ENCODE measurements at regions not wholly inside any gene's neighbourhood (a gene's known extent, or its start where the extent isn't known, plus 50 kb on each side); places are given as distances from the start of the nearest gene placed in this dataset.

GRCh38 chr10:42883993-42884983, 101.7 kb downstream of the BMS1 start:
- no peak overlapping the region for H3K27ac Mint-ChIP-seq

More at GRCh38 chr10:42883993-42884983, 101.7 kb downstream of the BMS1 start:
- H3K36me3 ChIP-seq (ENCODE audit: insufficient read depth), result no peaks in the 10 kb centered on the region
- no peaks in the 10 kb centered on the region for H3K4me1 ChIP-seq (ENCODE audit: insufficient read depth)
- Mint-ChIP-seq H3K9me3 (peaks cover 13% of the 10 kb centered on the region), H3K4me1 (peaks cover 7% of the 10 kb centered on the region), H3K4me3 (no peak overlapping the region), H3K36me3 (ENCODE audit: low read depth) (peaks cover 3% of the 10 kb centered on the region; the same call in 1 of the 3 replicates), H3K27me3 (ENCODE audit: insufficient read depth, low read depth, poor library complexity) (peaks cover 4% of the 10 kb centered on the region)
- TF ChIP-seq CREB1 (CRISPR knock-in tag; IDR thresholded peaks at IDR 0.05; ENCODE audit: low read depth) (no peak), CTCF (conservative IDR thresholded peaks at IDR 0.05; ENCODE audit: low read depth in 2 of 2) (no peak), NANOG (IDR thresholded peaks at IDR 0.05; ENCODE audit: borderline replicate concordance) (no peak), EZH2 (IDR thresholded peaks at IDR 0.05; ENCODE audit: low read depth, unreplicated experiment) (no peak), ZNF462 (CRISPR knock-in tag; IDR thresholded peaks at IDR 0.05) (no peak), ETS1 (IDR thresholded peaks at IDR 0.05) (no peak), ZNF114 (CRISPR knock-in tag; IDR thresholded peaks at IDR 0.05) (no peak), JUNB (IDR thresholded peaks at IDR 0.05; ENCODE audit: unreplicated experiment) (no peak), POLR2AphosphoS5 (IDR thresholded peaks at IDR 0.05; ENCODE audit: low read depth) (no peak), REST (IDR thresholded peaks at IDR 0.05; ENCODE audit: unreplicated experiment) (no peak), STAT1 (IDR thresholded peaks at IDR 0.05; ENCODE audit: unreplicated experiment) (no peak), EZH2phosphoT487 (IDR thresholded peaks at IDR 0.05; ENCODE audit: unreplicated experiment) (no peak), ZNF331 (CRISPR knock-in tag; IDR thresholded peaks at IDR 0.05; ENCODE audit: low read depth) (no peak)
- H2AFZ ChIP-seq, result no peak overlapping the region
- no peaks in the 10 kb centered on the region; the same call in 1 of the 2 replicates for H3K9me2 ChIP-seq (ENCODE audit: insufficient read depth)
- H4K20me1 ChIP-seq (replicated peaks; ENCODE audit: insufficient read depth), result no peaks in the 10 kb centered on the region
- H3F3A ChIP-seq (replicated peaks; ENCODE audit: low read depth), result no peaks in the 10 kb centered on the region
- H3K4me3 ChIP-seq, result no peak overlapping the region
- H3K79me2 ChIP-seq (replicated peaks; ENCODE audit: insufficient read depth), result no peaks in the 10 kb centered on the region
- H3K27ac ChIP-seq (ENCODE audit: low read depth), result no peak overlapping the region
- no peak overlapping the region for H3K4me2 ChIP-seq
- H3K27me3 ChIP-seq (ENCODE audit: insufficient read depth), result no peaks in the 10 kb centered on the region
- ATAC-seq (no peak), DNase-seq (ENCODE audit: low spot score) (no peak)
